Daoy (cell line): ENCODE measurements at regions not wholly inside any gene's neighbourhood (a gene's known extent, or its start where the extent isn't known, plus 50 kb on each side); places are given as distances from the start of the nearest gene placed in this dataset.

Experiments
- DNase-seq: peaks from one replicate; pipeline ENCODE4 v3.0.0-alpha.2; 2015; ENCODE audit warnings: low read depth

DNA sequence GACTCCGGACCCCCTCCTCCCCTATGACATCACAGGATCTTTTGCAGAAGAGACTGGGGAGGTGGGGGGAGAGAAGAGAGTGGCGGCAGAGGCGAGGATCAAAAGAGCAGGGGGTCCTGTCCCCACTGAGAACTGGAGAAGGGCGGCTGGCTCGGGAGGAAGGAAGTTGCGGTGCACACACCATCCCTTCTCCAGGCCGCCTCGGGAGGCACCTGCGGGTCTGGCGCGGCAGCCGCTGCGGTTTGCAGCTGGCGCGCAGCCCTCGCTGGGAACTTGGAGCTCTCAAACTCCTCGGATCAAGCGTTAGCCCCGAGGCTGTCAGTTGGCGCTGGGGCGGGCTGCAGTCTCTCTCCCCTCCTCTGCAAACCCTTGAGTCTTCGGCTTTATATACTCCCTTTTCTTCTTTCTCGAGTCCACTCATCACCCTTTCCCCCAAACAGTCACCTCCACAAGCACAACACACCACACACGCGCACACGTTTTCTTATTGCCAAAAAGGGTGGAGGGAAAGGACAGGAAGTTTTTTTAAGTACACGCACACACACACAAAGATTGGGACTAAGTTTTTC is 180.7 kb downstream of the TBXT start:
- no peak for DNase-seq

DNA sequence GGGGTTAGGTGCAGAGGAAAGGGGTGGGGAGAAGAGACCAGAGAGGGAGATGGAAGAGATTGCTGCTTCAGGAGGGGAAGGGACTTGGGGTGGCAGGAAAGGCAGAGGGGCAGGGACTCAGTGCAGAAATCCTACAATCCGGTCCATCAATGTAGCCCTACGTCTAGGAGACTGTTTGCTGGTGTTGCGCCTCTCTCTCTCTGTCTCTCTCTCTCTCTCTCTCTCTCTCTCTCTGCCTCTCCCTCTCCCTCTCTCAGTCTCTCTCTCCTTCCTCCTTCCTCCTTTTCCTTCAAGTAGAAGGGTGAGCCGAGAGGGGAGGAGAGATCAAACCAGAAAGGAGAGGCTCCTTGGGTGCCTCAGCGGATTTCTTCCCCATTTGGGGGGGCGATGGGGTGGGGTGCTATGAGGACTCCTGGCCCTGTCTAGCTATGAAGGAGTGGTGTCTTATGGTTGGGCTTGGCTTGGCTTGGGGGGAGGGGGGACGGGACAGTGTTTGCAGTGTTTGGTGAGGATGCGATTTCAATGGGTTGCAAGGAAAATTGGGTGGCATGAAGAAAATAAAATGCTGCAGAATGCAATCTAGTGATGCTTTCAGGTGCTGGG is 181.2 kb downstream of the TBXT start:
- DNase-seq: no peak

GRCh38 chr6:165985806-165986299 is 181.8 kb downstream of the TBXT start:
- DNase-seq: no peak

DNA sequence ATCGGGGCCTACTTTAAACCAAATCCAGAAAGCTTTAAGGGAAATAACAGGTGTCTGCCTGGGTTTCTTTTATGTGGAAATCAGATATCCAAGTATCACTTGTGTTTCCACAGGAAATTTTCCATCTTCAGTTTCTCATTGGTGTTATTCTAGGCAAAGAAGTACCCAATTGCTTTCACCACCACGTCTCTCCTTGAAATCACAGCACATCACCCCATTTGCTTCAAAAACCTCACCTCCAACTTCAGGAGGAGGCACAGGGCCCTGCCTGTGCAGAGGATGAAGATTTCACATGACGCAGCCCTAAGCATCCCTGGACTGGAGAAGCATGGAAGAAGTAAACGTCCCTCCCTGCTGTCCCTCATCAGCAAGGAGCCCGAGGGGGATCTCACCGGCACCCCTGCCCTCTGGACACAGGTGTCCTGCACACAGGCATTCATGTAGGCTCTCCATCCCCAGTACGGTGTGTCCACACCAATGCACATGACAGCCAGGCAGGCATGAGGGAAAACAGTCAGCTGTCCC is 182.3 kb downstream of the TBXT start:
- DNase-seq: no peak

DNA sequence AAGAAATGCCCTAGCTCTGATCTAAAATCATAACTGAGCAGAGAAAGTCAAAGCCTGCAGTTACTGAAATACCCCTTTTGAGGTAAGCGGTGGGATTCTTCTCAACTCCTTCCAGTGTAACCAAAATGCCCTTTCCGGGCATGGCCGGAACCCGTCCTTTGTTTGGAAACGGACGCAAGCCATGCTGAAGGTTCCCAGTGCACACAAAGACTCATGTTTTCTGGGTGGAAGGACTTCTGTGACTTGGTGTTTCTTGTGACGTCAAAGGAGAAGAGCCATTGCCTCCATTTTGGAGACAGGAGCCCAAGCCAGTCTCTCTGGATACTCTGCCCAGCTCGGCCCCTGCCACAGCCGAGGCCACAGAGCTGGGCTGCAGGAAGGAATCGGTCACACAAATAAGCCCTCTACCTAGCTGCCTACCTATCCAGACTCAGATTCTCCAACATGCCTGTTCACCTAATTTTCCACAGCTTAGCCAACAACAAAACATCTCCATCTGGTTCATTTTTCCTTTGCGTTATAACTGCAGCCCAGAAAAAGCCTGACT is 182.8 kb downstream of the TBXT start:
- DNase-seq: no peak

DNA sequence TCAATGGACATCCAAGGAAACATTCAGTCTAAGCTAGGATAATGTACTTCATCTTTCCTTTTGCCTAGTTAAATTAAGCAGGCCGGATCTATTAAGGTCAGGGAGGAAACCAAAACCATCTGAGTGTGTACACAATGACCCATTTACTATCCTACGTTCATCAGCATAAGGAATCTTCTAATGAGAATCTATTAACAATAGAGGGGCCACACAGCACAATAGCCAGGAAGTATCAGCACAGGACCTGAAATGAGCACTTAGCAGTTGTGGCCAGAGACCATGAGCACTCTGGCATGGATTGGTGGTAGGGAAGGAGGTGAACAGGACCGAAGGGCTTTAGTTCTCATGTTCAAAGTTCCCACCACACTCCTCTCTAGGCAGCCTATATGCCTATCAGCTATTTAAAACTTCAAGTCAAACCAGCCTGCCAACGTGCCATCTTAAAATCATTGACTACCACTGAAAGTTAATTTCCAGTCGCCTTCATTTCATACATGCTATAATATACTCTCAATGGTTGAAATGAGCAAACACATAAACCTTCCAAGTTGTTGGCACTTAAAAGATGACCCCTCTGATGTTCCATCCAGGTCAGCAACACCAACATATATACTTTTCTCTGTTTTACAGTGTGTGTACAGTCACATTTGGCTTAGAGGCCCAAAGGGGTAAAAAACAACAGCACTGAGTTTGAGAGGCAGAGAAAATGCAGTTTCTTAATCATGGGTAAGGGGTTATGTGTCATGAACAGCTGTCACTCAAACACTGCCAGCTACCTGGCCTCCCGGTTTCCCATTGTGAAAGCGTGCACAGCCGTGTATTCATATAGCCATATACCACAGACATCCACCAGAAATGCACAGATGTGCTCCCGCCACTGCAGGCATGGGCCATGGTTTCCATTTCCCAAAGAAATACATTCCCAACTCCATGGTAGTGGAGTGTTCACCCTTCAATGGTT is 184.3 kb downstream of the TBXT start:
- DNase-seq: no peak

GRCh38 chr6:165978476-165978875 is 189.2 kb downstream of the TBXT start:
- no peak for DNase-seq

GRCh38 chr6:165976684-165977083 is 191.0 kb downstream of the TBXT start:
- no peak for DNase-seq

- no peak for DNase-seq
These were observed 192.8 kb downstream of the TBXT start for GRCh38 chr6:165974817-165975216.

DNA sequence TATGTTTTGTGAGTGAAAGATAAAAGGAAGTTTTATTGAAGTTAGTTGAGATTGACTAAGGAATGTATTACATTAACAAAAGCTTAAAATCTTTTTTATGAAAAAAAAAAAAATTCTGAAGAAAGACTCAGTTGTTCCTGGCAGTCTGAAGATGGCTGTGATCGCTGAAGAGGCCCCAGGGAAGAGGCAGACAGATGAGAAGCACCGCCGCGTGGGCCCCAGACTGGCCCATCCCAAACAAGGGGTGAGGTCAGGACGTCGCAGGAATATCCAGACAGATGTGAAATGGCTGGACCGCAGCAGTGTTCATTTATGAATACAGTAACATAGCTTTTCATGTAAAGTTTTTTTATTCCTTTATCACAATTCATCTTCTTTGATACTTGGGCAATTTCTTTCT is 194.2 kb downstream of the TBXT start:
- no peak for DNase-seq

DNA sequence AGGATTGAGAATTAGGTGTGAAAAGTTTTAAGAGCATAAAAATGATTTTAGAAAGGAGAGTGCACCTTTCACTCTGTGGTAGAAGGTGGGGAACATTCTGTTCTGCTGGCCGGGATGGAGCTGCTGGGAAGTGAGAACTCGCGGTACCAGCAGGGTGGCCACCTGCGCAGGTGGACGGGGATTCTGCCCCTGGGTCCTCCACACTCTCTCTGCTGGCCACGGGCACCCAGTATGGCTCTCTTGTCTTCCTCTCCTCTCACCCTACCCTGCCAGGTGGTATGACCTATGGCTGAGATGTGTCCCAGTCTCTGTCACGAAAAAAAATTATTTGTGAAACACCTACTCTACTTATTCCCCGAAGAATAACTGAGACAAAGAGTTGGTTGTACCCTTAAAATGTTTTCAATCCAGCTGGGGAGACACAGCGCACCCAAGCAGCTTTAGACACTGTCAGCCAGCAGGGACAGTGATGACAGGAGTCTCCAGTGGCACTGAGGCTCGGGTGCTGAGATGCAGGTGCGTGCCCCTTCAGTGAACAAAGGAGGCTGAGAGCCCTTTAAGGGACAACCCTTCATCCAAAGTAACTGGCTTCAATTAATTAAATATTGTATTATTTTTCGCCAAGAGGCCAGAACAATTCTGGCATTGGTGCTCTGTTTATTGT is 195.4 kb downstream of the TBXT start:
- DNase-seq: no peak

GRCh38 chr6:165971202-165971601 is 196.4 kb downstream of the TBXT start:
- no peak for DNase-seq

DNA sequence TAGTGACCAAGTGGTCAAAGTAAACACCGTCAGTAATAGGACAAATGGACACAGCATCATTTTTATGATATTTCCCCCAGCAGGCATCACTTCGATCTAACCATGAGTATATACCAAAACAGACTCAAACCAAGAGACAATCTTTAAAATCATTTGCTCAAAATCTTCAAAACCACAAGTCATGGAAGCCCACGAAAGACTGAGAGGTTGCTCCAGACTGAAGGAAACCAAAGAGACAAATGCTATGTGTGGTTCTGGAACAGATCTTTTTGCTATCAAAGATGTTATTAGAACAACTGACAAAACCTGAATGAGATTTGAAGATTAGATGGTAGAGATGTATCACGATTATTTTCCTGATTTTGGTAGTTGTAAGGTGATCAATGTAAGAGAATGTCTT is 197.7 kb downstream of the TBXT start:
- no peak for DNase-seq

DNA sequence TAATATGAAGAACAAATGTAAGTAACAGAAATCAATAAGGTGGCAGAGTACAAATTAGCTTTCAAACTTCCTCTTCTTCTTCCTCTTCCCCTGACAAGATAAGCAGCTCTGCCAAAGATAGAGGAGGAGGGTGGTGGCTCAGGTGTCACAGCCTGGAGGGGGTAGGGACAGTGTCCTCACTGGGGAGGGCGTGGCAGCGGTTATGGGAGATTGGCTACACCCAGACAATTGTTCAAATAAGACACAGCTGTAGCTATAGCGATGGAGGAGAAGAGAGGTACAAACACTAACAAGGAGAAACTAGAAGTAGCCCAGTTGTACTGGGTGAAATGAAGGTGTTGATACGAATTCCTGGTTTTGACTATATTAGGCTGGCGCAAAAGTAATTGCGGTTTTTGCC is 198.5 kb downstream of the TBXT start:
- DNase-seq: no peak

DNA sequence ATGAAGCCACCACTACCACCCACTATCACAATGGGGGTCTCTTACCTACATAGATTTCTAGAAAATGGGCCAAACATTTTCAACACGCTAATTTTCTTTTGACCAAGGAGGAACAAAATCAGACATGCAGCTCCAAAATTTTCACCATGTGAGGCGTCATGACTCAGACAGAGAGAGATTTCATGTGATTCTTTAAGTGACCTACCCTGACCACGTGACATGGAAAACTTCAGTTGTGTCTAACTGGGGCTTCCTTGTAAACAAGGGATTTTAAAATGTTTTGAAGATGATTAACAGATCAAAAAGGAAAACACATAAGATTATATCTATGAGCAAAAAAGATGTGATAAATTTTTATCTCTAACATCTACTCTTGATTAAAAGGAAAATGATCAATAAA is 199.2 kb downstream of the TBXT start:
- DNase-seq: no peak

DNA sequence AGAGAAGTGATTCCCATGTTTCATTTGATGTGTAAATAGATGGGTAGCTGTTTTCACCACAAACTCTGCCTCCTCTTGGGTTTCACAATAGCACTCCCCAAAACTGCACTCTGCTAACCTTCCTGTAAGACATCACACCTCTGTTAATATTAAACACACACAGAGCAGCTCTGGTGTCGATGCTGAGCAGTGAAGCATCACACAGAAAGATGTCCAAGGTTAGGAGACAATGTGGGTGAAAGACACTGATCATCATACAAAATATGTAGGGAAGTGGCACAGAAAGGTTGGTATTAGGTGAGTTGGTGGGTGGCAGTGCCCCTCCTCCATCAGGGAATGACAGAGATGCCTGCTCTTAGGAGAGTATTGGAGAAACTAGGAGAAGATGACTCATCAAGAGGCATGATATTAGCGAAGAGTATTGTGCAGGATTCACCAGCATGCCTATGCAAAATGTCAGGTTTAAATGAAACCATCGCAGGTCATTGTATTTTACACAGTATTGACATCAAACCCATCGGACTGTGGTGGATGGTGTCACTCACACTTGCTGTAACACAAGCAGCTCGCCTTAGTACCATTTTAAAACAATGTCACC is 199.7 kb downstream of the TBXT start:
- DNase-seq: no peak

- no peak for DNase-seq
These were observed 203.9 kb downstream of the TBXT start for GRCh38 chr6:165963750-165964149.

DNA sequence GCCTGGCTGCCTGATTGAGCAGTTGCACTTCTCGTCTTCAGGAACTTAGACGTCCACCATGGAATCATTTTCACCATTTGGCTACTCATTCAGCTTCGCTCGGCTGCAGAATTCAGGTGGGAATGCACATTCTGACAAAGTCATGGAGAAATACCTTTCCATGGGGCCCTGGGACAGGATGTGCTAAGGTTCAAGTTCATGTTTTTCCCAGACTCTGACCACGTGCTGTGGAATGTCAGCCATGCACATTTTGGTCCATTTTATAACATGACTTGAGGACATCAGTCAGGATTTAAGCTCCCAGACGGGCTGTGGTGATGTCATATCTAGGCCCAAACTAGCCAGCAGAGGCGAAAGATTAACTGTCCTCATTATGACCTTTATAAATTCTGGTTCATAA is 205.3 kb downstream of the TBXT start:
- DNase-seq: no peak

DNA sequence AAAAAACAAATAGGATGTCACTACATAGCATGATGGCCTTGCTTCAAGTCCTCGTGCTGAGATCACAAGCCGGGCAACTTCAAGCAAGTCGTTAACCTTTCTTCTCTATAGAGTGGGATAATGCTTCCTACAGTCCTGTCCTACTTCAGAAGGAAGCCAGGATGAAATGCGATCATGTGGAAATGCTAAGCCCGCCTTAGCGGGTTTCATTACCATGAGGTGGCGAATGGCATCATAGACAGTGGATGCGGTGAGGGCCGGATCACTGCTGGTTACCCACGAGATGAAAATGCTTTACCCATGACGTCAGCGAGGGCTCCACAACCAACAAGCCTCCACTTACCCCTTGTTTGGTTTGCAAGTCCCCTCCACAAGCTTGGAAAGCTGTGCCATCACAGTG is 206.4 kb downstream of the TBXT start:
- peak; percentile 7 for DNase-seq

- DNase-seq: no peak
These were observed 207.0 kb downstream of the TBXT start for GRCh38 chr6:165960695-165961094.

DNA sequence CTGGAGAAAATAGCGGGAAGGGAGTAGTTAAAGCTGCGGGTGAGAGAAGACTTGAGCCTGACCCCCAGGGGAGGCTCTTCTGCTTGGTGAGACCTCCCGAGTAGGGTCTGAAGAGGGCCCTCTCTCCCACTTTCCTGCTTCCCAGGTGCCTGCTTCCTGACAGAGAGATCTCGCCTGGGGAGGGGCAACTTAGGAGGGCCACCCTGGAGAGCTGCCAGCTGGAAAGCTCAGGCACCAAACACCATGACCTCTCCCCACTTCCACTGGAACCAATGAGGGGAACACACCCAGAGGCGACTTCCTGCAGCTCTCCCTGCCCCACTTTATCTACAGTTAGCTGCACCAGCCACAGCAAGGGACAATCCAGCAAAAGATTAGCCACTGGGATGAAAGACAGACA is 208.0 kb downstream of the TBXT start:
- DNase-seq: no peak
